GM21526 (cell line): ENCODE measurements at regions not wholly inside any gene's neighbourhood (a gene's known extent, or its start where the extent isn't known, plus 50 kb on each side); places are given as distances from the start of the nearest gene placed in this dataset.

Source experiments
- ATAC-seq: cut with Tn5 transposase; IDR thresholded peaks from one replicate; pipeline ENCODE4 v1.9.1; 2021; ENCODE audit warnings: moderate library complexity; ENCODE audit not compliant: unreplicated experiment, low FRiP score

- no peak for ATAC-seq
Measured at GRCh38 chr4:123893011-123893981, 496.7 kb downstream of the SPRY1 start.

- no peak for ATAC-seq
Measured at GRCh38 chr4:123896446-123897071, 500.0 kb downstream of the SPRY1 start.

DNA sequence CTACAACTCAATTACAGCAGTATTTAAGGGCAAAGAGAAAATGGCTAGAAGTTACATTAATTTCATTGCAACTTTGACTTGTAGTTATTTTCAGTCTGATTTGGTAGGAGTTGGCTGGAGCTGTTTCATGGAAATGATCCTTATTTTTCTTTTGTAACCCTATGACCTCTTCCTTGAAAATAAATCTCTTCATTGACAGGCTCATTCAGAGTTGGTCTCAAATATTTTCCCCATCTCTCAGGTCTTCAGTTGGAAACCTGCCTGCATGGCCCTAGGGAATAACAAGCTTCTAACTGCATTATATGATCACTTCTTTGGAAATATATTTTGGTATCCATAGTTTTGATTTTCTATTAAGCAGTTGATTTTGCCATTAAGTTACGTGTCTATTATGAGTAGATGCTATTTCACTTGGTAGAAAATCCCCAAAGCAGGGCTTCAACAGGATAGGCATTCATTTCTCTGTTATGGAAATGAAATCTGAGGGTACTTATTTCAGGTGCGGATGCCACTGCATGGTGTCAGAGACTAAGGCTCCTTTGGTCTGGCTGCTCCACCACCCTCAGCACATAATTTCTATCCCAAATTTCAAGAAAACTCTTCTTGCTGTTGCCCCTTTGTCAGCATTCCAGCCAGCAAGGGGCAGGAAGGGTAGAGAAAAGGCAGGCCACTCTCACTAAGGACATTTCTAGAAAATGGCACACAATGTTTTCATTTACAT, 502.5 kb downstream of the SPRY1 start:
- ATAC-seq: no peak

GRCh38 chr4:123904882-123905281, 508.3 kb downstream of the SPRY1 start:
- no peak for ATAC-seq

- no peak for ATAC-seq
Measured at GRCh38 chr4:123913598-123913997, 517.0 kb downstream of the SPRY1 start.

DNA sequence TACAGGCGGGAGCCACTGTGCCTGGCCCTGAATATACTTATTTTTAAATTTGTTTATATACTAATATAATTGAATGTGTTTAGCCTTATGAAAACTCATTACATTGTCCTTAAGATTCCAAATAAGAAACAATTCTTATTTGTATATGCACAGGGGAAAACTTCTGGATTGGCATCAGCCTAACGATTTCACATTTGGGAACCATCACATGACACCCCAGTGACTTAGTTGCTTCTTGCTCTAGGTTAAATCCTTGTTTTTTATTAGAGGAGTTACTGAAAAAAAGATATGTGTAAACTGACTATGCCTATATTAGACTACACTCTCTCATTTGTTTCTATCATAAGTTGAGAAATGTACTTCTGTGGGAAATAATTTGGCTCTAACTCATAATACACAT, 520.2 kb downstream of the SPRY1 start:
- no peak for ATAC-seq

DNA sequence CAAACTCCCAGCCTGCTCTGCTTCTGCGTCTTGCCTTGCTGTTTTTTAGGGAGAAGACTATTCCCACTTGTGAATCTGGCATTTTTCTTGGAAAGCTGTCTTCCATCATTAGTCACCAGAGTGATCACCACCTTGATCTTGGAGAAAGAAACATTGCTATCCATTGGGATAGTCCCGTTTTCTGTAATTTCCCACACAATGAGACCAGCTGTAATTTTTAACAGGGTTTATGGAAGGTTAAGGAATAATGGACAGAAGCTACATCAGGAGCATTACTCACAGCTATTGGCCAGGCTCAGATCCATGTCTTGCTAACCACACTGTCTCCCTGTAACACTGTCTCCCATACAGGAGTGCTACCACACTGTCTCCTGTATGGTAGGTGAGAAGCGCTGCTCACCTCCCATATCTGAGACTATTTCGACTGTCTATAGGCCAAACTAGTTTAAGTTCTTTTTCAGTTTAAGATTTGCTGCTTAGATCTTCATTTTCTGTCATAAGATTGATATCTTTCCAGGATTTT, 523.0 kb downstream of the SPRY1 start:
- ATAC-seq: no peak

DNA sequence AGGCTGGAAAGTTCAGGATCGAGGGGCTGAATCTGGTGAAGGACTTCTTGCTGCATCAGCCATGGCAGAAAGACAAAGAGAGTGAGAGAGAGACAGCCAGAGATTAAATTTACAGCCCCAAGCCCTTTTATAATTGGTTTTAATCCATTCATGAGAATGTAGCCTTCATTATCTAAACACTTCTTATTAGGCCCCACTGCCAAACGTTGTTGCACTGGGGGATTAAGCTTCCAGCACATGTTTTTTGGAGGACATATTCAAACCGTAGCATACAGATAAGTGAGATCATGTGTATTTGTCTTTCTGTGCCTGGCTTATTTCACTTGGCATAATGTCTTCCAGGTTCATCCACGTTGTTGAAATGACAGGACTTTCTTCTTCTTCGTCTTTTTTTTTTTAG, 524.7 kb downstream of the SPRY1 start:
- no peak for ATAC-seq

GRCh38 chr4:123922847-123923246, 526.3 kb downstream of the SPRY1 start:
- no peak for ATAC-seq

DNA sequence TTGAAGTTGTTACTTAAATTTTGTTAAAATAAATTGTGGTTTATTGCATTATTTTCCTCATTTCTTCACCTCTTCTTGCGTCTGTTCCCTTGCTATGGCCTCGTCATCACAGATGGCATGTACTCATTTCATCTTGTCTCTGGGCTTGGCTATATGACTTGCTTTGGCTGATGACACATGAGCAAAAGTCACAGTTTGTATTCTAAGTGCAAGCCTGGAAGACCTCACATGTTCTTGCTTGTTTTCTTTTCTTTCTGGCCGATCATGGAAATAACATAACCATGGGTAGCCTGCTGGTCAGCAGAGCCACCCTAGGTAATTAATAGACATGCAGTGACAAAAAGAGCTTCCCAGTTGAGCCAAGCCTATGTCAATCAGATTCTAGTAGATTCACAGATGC, 527.9 kb downstream of the SPRY1 start:
- ATAC-seq: no peak

DNA sequence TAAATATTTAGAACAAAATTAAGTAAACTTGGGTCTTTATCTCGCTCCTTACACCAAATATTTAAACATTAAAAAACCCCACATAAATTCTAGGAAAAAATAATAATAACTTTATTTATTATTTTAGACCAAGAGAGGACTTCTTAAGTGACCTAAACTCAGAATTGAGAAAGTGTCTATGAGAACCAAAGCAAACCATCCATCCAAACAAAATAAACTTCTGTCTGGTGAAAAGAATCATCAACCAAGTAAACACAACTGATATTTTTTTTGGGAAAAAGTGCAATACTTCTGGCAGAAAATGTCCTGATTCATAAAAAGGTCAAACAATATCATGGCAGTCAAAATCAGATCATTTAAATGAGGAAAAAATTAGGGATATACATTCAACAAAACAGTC, 533.0 kb downstream of the SPRY1 start:
- ATAC-seq: no peak

GRCh38 chr4:123930996-123931395, 534.4 kb downstream of the SPRY1 start:
- no peak for ATAC-seq

DNA sequence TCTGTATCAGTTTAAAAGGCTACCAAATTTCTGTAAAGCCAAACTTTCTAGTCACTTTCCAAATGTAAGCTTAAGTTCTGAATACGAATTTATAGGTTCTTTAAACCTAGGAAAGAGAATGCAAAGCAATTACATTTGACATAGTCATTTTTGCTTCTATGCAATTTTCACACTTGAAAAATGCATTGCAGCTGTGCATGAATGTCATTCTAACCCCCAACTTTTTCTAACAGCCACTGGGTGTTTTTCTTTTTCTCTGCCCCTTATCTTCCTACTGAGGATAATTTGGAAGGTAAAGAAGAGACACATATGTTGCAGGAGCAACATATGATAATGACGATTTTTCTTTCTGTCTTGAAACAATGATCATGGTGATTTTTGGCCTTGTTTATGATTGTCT, 537.5 kb downstream of the SPRY1 start:
- ATAC-seq: no peak

- ATAC-seq: no peak
Measured at GRCh38 chr4:123936621-123937043, 540.0 kb downstream of the SPRY1 start.

GRCh38 chr4:123937581-123937980, 541.0 kb downstream of the SPRY1 start:
- no peak for ATAC-seq

DNA sequence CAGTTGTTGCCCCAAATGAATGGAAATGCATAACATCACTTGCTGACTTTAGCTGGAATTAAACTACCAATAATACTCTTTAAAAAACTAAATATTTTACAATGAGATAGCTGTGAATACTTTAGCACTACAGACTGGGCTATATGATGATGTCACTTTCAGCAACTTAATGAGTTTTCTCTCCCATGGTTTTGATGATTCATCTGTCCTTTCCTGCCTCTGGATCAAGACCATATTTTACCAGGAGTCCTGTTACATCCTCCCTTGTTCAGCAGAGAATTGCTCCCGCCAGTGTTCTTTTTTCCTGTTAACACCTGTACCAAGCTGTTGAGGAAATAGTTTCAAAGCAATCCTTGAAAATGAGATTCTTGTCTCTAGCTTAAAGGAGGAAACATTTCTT, 543.0 kb downstream of the SPRY1 start:
- no peak for ATAC-seq

GRCh38 chr4:123940604-123941003, 544.0 kb downstream of the SPRY1 start:
- no peak for ATAC-seq

- ATAC-seq: no peak
Measured at GRCh38 chr4:123941306-123941705, 544.7 kb downstream of the SPRY1 start.

DNA sequence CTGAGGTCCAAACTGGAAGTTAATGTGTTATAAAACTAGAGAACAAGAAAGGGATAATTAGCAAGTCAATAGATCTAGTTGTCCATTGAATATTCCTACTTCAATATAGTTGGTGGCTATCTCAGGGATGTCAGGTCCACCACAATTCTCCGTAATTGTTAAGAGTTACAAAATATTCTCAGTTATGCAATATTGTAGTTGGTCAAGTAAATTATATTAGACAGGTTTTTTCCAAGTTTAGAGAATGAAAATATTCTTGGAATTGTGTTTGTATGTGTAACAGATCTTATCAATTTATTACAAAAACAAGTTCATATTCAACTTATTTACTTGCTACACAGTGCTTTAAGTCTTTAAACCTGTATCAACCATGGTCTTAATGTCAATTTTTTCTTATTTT, 547.4 kb downstream of the SPRY1 start:
- ATAC-seq: no peak

- no peak for ATAC-seq
Measured at GRCh38 chr4:123945301-123945700, 548.7 kb downstream of the SPRY1 start.

DNA sequence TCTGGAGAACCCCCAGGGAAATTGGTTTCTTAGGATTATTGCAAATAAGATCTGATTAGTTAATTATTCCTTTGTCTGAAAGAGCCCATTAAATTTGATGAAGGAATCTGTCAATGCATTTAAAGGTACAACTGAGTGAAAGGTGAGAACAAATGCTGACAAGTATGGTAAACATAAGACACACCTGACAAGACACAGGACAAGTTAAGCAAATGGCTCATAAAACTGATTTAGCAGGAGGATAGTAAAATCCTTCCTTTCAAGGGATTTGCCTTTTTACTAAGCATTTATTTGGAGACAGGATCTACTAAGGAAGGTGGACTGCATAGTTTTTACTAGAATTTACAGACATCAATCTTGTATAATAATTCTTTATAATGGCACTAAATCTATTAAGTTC, 553.9 kb downstream of the SPRY1 start:
- no peak for ATAC-seq
